GM18907 (cell line): ENCODE measurements at regions not wholly inside any gene's neighbourhood (a gene's known extent, or its start where the extent isn't known, plus 50 kb on each side); places are given as distances from the start of the nearest gene placed in this dataset.
"Not testable (repeated sequence)": the region's sequence is repeated elsewhere in the genome, so short reads cannot be mapped to it uniquely, and the experiment has no call there.

Experiments used
- ATAC-seq: cut with Tn5 transposase; IDR thresholded peaks from one replicate; pipeline ENCODE4 v1.9.1; 2021; ENCODE audit warnings: mild to moderate bottlenecking, moderate library complexity; ENCODE audit not compliant: unreplicated experiment

DNA sequence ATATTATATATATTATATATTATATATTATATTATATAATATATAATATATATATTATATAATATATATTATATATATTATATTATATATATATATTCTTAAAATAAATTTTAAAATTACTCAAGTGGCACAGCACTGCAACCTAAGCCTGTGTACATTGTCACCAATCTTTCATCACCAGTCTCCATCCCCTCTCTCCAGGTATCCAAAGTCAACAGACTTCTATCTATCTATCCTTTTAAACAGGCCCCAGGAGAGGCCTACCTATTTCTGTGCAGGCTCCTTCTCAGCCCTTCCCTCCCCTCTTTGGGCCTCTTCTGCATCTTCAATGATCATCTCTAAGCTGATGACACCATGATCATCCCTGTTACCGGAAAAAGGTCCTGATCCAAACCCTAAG, 111.7 kb downstream of the RHOU start:
- no peak for ATAC-seq

DNA sequence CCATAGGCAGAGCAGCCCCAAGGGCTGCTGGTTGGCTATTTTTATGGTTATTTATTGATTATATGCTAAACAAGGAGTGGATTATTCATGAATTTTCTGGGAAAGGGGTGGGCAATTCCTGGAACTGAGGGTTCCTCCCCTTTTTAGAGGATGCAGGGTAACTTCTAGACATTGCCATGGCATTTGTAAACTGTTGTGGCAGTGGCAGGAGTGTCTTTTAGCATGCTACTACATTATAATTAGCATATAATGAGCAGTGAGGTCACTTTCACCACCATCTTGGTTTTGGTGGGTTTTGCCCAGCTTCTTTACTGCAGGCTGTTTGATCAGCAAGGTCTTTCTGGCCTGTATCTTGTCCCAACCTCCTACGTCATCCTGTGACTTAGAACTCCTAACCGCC, 112.2 kb downstream of the RHOU start:
- ATAC-seq = not testable (repeated sequence)

DNA sequence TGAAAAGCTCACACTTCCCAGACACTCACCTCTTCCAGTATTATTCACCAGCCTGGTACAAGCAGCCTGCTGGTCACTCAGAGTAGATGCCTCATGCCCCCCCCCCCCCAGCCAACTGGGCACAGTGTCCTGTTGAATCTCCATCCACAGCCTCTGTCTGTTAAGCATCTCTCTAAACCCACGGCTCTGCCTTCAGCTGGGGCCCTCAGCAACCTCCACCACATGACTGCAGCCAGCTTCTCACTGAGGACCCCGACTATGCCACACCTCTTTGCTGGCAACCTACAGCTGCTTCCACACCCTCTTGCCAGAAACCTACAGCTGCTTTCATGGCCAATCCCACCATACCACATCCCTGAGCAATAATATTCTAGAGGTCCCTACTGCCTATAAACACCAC, 113.1 kb downstream of the RHOU start:
- ATAC-seq = no peak

DNA sequence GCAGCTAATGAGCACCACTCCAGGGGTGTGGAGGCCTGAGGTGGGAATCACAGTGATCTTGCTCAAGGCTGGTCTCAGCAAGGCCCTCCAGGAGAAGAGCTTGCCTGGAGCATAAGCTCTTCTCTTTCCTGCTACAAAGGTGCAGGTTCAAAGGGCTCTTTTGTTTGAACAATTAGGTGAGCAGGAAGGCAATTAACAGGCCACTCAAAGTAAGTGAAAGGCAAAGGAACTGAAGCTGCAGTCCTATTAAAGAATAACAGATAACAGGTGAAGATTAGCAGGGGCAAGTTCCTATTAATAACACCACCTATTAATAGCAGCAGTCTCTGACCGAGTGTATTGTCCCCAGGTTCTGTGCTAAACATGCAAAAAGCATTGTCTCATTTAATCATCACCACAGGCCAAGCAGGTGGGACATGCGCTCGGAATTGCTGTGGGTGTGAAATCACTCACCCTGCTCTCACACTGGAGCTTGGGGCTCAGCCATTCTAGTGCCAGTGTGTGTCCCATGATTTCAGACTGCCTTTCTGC, 113.8 kb downstream of the RHOU start:
- ATAC-seq = peak; percentile 92

DNA sequence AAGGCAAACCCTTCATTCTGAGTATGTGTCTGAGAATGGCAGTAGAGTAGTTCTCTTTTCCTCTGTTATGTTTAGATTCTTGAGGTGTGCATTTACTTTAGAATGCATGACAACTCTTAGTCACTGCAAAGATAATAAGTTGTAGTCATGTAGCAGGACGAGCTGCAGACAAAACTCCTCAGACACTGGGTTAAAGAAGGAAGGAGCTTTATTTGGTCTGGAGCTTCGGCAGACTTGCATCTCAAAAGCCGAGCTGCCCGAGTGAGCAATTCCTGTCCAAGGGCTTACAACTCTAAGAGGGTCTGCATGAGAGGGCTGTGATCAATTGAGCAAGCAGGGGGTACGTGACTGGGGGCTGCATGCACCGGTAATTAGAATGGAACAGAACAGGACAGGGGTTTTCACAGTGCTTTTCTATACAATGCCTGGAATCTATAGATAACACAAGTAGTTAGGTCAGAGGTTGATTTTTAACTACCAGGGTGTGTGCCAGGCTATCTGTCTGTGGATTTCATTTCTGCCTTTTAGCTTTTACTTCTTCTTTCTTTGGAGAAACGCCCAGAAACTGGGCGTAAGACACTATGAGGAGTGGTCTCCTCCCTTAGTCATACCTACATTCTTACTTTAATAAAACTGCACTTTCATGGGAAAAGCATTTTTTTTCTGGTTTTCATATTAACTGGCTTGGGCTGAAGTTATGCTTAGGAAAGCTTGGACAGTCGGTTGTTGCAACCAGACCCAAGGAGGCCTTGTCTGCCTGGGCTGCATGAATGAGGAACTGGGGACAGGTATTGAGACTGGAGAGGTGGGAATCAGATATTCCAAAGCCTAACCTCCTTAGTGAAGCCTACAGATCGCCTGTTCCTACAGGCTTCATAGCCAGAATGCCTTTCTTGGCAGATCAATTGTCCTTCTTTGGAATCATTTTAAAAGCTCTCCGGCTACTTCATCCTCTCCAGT, 115.1 kb downstream of the RHOU start:
- ATAC-seq = no peak

DNA sequence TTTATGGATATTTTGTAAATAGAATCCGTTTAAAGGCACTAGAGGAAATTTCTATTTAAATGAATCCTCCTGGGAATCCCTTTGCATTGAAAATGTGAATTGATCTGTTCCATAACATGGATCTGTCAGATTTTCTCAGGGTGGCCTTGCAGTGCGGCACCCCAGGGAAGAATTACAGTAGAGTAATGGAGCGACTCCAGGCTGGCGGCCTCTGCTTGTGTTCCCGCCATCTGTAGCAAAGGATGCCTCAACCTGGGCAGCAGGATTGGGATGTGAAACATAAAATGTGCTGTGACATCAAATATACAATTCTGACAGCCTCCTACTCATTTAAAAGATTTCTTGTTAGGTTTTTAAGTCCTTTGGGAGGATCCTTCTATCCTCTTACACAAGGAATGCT, 115.9 kb downstream of the RHOU start:
- no peak for ATAC-seq

DNA sequence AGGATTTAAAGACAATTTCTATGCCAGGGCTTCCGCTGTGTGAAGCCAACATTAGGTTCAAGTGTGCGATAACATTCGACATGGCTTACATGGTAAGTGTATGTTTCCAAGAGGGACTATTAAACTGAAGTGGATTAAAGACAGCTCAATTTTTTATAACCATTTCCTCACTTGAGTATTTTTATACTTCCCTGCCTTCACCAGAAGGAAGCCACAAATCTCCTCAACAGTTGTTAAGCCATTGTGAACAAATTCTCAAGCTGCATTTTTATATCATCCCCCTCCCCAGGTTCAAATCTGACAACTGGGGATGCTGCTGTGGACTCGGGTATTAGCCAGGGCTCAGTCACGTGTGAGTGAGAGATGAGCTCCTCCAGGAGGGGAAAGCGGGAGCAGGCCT, 116.3 kb downstream of the RHOU start:
- no peak for ATAC-seq

DNA sequence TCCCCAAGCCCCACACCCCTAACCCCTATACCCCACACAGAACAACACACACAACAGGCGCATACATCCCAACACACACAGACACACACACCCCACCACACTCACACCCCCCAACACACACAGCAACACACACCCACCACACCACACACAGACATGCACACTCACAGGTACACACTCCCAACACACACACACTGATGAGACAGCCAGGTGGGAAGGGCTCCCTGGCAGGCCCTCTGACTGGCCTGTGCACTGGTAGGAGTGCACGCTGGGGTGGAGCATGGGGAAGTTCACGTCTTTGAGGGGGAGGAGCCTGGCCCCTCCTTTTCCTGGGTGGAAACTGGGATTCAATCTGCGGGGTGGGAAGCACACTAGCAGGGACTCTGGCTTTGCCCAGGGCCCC, 116.7 kb downstream of the RHOU start:
- ATAC-seq = no peak

DNA sequence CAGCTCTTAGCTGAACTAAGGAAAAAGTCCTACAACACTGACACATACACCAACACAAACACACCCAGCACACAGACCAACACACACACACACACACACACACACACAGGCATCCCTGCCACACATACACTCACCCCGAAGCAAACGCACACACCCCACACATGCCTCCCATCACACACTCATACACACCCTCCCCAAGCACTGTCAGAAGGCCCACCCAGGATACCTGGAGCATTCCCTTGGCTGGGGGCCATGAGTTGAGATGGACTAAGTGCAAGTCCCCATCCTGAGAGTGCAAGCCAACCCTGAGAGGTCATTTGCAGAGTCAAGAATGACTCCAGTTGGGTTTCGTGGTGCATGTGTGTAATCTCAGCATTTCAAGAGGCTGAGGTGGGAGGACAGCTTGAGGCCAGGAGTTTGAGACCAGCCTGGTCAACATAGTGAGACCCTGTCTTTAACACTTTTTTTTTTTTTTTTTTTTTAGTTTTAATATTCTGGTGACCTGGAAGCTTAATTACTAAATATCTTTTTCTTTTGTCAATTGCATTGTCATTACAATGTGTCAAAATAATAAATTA, 117.3 kb downstream of the RHOU start:
- no peak for ATAC-seq

DNA sequence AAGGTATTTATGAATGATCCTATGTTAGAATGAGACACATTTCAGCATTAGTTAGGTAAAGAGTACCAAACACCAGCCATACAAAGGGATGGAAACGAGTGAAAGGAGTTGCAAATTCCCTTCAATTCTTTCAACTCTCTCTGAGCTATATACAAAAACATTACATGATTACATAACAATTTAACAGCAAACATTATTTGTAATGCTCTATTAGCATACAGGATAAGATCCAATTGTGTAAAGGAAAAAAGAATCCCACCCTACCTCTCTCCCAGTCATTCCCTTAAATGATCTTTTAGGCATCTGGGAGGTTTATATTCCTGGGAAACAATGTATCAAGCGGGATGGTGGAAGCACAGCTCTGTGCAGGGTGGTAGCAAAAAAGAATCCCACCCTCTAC, 117.9 kb downstream of the RHOU start:
- no peak for ATAC-seq

DNA sequence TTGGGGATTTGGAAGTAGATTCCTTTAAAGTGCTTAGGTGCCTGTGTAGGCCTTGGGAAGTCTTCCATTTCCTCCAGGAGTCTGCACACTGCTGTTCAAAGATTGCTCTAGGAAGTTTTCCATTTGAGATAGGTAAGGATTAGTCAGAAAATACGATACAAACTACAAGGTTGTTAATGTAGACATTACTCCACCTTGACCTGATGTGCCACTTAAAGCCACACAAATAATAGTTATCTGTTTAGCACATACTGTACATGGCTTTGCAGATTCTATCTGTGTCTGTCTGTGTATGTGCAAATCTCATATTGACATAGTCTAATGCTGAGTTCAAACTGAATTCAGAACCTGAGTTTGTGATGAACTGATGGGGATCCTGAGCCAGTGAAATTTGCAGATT, 118.4 kb downstream of the RHOU start:
- ATAC-seq = no peak

DNA sequence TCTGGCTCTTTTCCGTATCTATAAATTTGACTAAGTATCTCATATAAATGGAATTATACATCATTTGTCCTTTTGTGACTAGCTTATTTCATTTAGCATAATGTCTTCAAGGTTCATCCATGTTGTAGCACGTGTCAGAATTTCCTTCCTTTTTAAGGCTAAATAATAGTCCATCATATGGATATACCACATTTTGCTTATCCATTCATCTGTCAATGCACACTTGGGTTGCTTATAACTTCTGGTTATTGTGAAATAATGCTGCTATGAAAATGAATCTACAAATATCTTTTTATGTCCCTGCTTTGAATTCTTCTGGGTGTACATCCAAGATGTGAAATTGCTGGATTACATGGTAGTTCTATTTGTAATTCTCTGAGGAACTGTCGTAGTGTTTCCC, 119.6 kb downstream of the RHOU start:
- no peak for ATAC-seq

DNA sequence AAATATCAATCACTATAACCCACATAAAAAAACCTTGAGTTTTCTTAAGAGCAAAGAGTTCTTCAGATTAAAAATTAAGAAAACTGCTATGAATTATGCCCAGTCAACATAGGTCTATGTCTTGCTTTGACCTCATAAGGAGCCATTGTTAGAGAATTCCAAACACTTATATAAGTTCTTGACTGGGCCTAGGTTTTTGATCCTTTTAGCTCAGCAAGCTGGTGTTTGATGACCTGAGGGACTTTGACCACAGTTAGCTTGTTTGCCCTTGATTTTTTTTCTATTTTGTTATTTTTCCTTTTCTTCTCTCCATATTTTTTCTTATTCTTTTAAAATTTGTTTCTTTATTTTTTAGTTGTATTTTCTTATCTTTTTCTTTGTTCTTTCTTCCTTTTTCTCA, 122.3 kb downstream of the RHOU start:
- ATAC-seq = no peak

DNA sequence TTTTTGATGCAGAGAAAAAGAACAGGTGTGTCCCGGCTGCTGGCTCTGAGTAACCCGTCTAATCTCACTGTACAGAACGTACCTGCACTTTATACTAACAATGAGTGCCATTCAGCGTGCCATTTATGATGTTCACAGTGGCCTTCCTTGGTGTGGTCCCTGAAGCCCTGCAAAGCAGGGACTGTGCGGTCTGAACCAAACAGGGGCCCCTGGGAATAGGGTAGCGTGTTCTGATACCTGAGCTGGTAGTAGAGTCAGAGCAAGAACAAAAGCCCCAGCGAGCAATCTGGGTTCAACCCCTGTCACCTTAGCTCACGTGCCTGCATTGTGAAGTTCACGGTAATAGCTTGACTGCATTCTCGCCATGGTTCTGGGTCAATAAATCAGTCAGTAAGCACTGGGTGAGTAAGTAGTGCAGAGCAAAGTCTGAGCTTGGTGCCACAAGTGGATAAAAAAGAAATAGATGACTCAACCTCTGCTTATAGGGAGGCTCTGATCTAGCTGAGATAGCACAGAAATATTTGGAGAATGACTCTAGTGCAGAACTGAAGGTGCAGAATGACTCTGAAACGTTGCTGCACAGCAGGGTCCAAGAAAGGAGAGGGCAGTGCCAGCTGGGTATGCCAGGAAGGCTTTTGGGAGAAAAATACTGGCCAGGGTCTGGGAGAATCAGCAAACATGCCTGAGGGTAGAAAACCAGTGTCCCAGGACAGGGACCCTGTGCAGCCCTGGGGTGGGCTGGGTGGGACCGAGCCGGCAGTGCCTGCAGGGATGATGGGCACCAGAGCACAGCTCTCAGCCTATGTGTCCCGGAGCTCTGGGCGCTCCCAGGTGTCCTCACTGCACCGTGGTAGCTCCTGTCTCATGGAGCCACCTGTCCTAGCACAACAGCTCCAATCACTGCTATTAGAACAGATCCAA, 125.9 kb downstream of the RHOU start:
- ATAC-seq = peak; percentile 81

DNA sequence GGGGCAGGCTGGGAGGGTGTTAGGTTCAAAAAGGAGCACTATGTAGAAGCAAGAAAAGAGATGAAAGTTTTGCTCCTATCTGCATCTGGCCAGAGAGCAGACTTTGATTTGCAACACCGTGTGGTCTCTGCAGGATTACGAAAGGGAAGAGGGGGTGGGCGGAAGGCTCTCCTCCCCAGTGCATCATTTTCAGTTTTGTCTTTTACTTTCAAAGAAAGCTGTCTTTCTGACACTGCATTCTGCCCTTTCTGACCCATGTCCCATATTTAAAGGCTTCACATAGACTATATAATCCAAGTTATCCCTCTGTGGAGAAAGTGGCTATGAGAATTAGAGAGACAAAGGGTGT, 126.5 kb downstream of the RHOU start:
- peak; percentile 19 for ATAC-seq

DNA sequence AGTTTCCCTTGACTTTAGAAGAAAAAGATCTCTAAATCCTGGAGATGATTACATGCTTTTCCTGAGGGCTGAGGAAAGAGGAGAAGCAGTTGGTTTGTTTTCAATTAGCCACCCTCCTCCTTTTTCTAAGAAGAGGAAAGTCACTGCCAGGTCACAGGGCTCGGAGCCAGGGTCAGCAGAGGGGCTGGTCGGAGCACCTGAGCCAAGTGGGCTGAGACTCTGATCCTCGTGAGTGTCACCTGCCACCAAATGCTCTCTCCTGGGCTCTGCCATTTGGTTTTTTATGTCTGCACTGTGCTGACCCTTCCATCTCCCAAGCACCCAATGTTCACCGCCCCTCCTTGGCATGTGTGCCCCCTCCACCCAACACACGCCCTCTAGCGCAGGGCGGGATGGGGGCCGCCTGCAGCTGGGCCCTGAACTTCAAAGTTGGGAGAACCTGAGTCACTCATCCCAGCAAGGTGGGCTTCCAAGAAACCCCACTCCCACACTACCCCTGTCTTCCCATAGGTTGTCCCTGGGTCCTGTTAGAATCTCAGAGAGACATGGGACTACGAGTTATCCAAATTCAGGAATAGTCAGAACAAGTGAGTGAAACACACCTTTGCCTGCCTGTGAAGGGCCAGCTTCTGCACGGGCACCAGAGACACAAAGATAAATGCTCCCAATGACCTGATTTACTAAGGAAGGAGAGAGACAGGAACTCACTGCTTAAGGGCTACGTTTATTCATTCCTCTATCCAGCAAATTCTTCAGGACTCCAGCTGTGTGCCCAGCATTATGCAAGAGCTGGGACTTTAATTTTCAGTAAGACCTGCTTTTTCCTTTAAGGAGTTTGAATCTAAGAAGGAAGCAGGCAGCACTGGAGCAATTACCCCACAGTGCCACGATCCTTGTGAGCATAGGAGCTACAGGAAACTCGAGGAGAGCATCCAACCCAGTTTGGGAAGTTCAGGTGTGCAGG, 127.5 kb downstream of the RHOU start:
- ATAC-seq = no peak

DNA sequence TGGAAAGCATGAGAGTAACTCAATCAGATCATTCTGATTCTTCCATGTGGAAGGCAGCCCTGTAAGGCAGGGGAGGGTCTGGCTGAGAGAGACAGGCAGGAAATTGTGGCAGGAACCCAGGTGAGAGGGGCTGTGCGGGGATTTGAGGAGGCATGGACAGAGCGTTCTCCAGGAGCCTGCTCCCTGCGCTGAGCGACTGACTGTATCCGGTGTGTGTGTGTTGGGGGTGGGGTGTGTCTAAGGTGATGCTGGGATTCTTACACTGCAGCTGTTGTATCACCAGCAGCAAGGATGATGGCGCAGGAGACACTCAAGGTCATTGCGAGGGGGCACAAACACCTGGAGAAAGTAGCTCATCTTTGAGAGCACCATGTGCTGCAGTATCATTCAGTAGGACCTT, 128.5 kb downstream of the RHOU start:
- ATAC-seq = no peak

DNA sequence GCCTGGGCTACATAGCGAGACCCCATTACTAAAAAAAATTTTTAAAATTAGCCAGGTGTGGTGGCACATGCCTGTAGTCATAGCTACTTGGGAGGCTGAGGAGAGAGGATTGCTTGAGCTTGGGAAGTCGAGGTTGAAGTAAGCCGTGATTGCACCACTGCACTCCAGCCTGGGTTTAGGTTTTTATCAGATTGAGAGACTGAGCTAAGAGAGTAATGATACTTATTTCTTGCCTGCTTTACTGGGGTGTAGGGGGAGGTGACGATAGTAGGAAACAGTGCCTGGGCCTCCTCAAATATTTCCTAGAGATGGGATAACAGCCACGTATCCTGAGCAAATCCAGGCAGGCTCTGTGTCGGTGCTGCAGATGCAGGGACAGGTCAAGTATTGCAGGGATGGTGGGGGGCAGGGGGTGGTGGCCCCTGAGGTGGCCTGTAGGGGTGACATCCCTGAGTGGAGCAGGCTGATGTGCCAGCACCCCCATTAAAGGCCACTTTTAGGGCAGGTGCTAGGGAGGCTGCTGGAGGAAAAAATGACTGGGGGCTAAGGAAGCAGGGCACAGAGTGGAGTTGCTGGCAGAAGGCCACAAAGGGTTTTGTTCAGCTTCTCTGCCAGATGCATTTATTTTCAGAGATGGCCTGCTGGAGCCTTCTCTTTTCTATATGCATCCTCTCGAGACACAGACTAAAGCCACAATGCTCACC, 130.5 kb downstream of the RHOU start:
- no peak for ATAC-seq

DNA sequence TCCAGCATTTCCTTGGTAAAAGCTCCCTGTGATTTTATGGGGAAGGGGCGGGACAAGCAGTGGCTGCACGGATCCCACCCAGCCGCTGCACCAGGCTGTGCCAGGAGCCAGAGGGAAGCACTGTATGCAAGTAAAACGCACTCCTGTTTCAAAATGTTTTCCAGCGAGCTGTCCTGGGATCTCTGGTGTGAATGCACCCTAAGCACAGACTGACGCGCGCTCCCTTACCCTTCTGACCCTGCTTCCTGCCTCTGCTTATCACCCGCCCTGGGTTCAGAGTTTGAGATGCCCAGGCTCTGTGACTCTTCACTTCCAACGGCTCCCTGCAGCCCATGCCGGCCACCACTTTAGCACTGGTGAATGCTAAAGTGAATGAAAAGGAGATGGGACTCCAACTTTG, 131.2 kb downstream of the RHOU start:
- ATAC-seq = no peak
